ENCODE measurements at regions not wholly inside any gene's neighbourhood (a gene's known extent, or its start where the extent isn't known, plus 50 kb on each side); places are given as distances from the start of the nearest gene placed in this dataset.

DNA sequence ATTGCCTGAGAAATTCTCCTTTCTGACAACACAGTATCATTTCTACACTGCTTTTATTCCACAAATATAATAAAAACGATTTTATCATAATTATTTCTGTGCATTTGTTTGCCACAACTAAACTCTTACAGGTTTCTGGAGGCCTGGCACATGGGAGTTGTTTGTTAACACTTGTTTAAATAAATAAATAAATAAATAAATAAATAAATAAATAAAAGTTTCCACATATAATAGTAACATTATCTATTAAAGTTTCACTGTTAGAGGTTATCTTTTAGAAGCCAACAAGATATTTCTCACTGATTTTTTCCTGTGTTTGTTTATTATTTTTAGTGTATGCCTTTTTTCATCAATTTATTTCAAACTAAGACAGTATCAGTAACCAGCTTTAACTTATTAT, 323.3 kb downstream of the FOXG1 start:
- no peaks in the 10 kb centered on the region for H3K4me1 Mint-ChIP-seq
- no peak overlapping the region for H3K4me3 Mint-ChIP-seq
- no peaks in the 10 kb centered on the region for H3K36me3 Mint-ChIP-seq (ENCODE audit: low read depth)
- ATAC-seq (replicated peaks), result no peak
- no peaks in the 10 kb centered on the region for H3K27me3 Mint-ChIP-seq
- H3K9me3 Mint-ChIP-seq, result peaks cover 19% of the 10 kb centered on the region
- no peak overlapping the region for H3K27ac Mint-ChIP-seq

DNA sequence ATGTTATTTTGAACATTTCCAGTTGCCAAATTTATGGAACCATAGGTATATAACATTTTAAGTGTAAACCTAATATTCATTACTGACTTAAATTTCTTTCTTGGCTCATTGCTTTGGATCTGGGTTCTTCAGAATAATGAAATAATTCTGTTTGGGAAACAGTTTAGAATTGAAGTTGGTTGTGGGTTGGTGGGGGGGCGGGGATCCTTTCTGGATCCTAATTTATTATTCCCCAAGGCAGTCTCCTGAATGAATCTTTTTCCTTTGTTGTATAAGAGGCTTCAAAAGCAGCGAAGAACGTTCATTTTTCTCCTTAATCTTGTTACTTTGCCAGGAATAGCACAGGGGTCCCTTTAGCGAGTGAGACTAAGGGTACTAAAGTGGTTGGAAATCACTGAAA, 325.5 kb downstream of the FOXG1 start:
- Mint-ChIP-seq H3K4me3 (no peak overlapping the region), H3K27me3 (no peaks in the 10 kb centered on the region), H3K9me3 (peaks cover 27% of the 10 kb centered on the region), H3K4me1 (no peaks in the 10 kb centered on the region), H3K36me3 (ENCODE audit: low read depth) (no peaks in the 10 kb centered on the region), H3K27ac (no peak overlapping the region)
- no peak for ATAC-seq (replicated peaks)

DNA sequence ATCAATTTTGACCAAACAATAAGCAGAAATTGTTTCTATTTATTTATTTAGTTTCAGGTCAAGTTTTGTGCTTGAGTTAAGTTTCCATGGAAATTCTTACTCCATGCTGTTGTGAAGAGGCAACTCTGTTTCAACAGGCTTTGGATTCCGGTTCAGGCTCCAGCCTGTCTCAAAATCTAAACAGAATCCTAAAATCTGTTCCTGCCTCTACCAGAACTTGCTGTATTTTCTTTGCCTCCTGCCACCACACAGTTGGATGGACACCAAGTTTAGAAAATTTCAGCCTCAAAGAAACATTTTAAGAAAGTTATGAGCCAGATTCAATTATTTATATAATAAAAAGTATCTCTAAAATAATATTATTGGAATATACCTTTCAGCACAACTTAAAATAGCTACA, 330.9 kb downstream of the FOXG1 start:
- ATAC-seq (replicated peaks), result no peak
- H3K4me1 Mint-ChIP-seq, result no peaks in the 10 kb centered on the region
- H3K9me3 Mint-ChIP-seq, result peaks cover 28% of the 10 kb centered on the region
- no peak overlapping the region for H3K27ac Mint-ChIP-seq
- H3K36me3 Mint-ChIP-seq (ENCODE audit: low read depth), result no peaks in the 10 kb centered on the region
- H3K27me3 Mint-ChIP-seq, result no peaks in the 10 kb centered on the region
- H3K4me3 Mint-ChIP-seq, result no peak overlapping the region

DNA sequence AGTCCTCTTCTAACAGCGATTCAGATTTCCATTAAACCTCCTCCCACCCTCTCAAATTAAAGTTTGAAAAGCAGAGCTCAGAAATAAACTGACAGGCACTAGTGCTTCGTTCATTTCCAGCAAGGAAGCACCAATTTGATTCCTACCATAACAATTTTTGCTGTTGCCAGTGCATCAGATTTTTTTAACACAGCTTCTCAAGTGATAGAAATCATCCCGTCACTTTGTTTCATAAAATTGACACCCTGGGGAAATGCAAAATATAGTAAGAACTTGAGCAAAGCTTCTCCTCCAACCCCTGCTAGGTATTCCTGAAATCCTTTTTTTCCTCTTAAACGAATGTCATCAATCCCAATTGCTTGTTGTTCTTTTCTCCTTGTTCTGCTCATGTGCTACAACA, 332.1 kb downstream of the FOXG1 start:
- no peak overlapping the region for H3K4me3 Mint-ChIP-seq
- no peak for ATAC-seq (replicated peaks)
- H3K27me3 Mint-ChIP-seq, result no peaks in the 10 kb centered on the region
- no peaks in the 10 kb centered on the region for H3K36me3 Mint-ChIP-seq (ENCODE audit: low read depth)
- H3K9me3 Mint-ChIP-seq, result peaks cover 28% of the 10 kb centered on the region
- H3K4me1 Mint-ChIP-seq, result no peaks in the 10 kb centered on the region
- H3K27ac Mint-ChIP-seq, result no peak overlapping the region

DNA sequence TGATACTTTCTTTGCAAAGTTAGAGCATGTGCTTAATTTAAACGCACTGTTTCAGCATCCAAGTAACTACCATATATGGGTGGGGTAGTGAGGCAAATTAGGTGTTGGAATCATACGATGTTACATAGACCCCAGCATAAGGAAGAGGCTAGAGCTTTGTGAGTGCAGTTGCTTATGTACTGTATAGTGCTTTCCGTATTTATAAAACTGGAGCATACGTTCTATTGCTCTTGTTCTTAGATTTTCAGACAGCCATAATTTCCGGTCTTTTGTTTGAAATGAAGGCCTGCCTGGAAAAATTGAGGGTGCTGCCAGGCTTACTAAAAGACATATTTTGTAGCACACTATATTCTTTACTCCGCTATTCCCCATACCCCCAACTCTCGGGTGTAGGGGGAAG, 335.7 kb downstream of the FOXG1 start:
- no peak for ATAC-seq (replicated peaks)
- Mint-ChIP-seq H3K9me3 (peaks cover 25% of the 10 kb centered on the region), H3K4me3 (no peak overlapping the region), H3K36me3 (ENCODE audit: low read depth) (no peaks in the 10 kb centered on the region), H3K27me3 (no peaks in the 10 kb centered on the region), H3K27ac (no peak overlapping the region), H3K4me1 (no peaks in the 10 kb centered on the region)

DNA sequence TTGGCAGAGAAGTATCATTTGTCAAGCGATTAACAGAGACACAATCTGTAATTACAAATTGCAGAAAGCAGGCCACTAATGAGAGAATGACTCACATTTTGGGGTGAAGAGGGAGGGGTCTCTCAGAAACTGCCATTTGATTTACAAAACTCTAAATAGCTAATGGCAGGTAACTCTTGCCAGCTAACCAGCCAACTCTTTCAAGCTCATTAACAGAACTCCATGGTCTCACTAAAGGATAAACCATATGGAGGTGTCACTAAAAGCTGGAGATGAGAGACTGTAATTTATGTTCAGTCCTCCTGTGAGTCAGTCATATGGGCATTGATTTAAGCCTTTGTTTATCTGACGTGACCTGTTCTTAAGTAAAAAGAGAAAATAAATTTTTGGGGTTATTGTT, 336.4 kb downstream of the FOXG1 start:
- no peak overlapping the region for H3K4me3 Mint-ChIP-seq
- H3K27me3 Mint-ChIP-seq, result no peaks in the 10 kb centered on the region
- no peaks in the 10 kb centered on the region for H3K36me3 Mint-ChIP-seq (ENCODE audit: low read depth)
- H3K4me1 Mint-ChIP-seq, result no peaks in the 10 kb centered on the region
- no peak overlapping the region for H3K27ac Mint-ChIP-seq
- ATAC-seq (replicated peaks), result no peak
- H3K9me3 Mint-ChIP-seq, result peaks cover 25% of the 10 kb centered on the region

DNA sequence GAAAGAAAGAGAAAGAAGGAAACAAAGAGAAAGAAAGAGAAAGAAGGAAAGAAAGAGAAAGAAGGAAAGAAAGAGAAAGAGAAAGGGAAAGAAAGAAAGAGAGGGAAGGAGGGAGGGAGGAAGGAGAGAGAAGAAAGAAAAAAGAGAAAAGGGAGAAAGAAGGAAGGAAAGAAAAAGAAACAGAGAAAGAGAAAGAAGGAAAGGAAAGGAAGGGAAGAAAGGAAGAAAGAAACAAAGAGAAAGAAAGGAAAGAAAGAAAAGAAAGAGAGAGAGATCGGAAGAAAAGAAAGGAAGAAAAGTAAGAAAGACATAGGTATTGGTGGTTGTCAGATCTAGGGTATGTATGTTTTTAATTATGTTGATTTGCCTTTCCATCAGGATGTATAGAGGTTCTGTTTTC, 342.3 kb downstream of the FOXG1 start:
- no peaks in the 10 kb centered on the region for H3K36me3 Mint-ChIP-seq (ENCODE audit: low read depth)
- H3K4me1 Mint-ChIP-seq, result no peaks in the 10 kb centered on the region
- peaks cover 25% of the 10 kb centered on the region for H3K9me3 Mint-ChIP-seq
- no peak for ATAC-seq (replicated peaks)
- no peak overlapping the region for H3K27ac Mint-ChIP-seq
- H3K4me3 Mint-ChIP-seq, result no peak overlapping the region
- no peaks in the 10 kb centered on the region for H3K27me3 Mint-ChIP-seq

DNA sequence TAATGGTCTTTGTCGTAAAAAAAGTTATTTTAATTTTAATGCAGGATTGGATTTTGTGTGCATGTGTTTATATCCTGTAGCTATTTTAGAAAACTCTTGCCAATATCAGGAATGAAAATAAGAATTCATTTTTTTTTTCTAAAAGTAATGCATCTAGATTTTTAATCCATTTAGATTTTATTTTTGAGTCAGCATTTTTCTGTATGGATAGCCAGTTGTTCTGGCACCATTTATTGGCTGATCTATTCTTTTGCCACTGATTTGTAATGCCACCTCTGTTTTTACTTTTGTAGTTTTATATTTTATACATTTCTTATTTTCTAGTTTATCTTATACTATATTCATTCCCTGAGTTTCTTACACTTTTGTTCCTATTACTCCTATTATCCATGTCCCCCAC, 343.0 kb downstream of the FOXG1 start:
- ATAC-seq (replicated peaks), result no peak
- H3K9me3 Mint-ChIP-seq, result peaks cover 25% of the 10 kb centered on the region
- no peak overlapping the region for H3K27ac Mint-ChIP-seq
- no peaks in the 10 kb centered on the region for H3K4me1 Mint-ChIP-seq
- H3K27me3 Mint-ChIP-seq, result no peaks in the 10 kb centered on the region
- H3K36me3 Mint-ChIP-seq (ENCODE audit: low read depth), result no peaks in the 10 kb centered on the region
- no peak overlapping the region for H3K4me3 Mint-ChIP-seq

DNA sequence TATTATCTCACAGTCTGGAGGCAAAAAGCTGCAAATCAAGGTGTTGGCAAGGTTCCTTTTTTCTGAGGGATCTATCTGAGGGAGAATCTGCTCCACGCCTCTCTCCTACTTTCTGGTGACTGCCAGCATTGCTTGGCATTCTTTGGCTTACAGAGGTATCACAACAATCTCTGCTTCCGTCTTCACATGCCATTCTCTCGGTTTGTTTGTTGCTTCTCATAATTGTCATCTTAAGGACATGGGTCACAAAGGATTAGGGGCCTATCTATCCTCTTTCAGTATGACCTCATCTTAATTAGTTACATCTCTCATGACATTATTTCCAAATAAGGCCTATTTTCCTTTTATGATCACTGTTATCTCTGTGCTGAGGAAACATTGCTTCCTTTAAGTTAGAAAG, 345.0 kb downstream of the FOXG1 start:
- no peaks in the 10 kb centered on the region for H3K27me3 Mint-ChIP-seq
- H3K4me1 Mint-ChIP-seq, result no peaks in the 10 kb centered on the region
- H3K4me3 Mint-ChIP-seq, result no peak overlapping the region
- H3K36me3 Mint-ChIP-seq (ENCODE audit: low read depth), result no peaks in the 10 kb centered on the region
- ATAC-seq (replicated peaks), result no peak
- H3K9me3 Mint-ChIP-seq, result peaks cover 18% of the 10 kb centered on the region
- H3K27ac Mint-ChIP-seq, result no peak overlapping the region

DNA sequence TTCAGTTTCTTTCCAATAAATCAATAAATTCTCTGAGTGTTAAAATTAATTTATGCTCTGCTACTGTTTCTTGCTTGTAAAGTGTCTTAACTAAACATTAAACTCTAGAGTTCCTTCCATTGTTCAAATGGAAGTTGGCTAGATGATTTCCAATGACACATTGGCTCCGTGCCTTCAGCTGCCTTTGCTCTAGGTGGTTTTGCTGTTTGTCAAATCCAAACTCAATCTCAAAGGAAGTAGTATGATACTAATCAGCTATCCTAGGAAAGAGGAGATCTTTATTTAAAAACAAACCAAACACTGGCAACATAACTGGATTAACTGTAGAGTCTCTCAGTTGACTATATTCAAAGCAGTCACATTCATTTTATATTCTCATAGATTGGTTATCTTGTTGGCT, 356.4 kb downstream of the FOXG1 start:
- Mint-ChIP-seq H3K4me3 (no peak overlapping the region), H3K27me3 (no peaks in the 10 kb centered on the region), H3K4me1 (no peaks in the 10 kb centered on the region), H3K9me3 (peaks cover 21% of the 10 kb centered on the region), H3K36me3 (ENCODE audit: low read depth) (no peaks in the 10 kb centered on the region), H3K27ac (no peak overlapping the region)
- ATAC-seq (replicated peaks), result no peak

DNA sequence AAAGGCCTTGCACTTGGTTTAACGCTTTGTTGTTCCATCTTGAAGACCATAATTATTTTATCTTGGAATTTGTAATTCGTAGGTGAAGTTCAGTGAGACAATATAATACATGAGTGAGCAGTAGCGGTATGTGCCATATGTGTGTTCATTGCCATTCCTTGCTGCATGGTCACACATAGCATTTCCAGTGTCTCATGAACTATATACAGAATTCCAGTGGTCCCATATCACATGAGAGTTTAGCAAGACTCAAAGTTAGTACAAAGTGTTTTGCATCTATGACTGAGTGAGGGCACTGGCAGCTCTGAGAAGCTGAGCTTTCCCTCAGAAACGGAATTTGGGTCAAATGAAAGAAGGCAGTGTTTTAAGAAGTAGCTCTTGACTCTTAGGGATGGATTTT, 359.8 kb downstream of the FOXG1 start:
- Mint-ChIP-seq H3K36me3 (ENCODE audit: low read depth) (no peaks in the 10 kb centered on the region), H3K27me3 (no peaks in the 10 kb centered on the region), H3K4me1 (no peaks in the 10 kb centered on the region)

DNA sequence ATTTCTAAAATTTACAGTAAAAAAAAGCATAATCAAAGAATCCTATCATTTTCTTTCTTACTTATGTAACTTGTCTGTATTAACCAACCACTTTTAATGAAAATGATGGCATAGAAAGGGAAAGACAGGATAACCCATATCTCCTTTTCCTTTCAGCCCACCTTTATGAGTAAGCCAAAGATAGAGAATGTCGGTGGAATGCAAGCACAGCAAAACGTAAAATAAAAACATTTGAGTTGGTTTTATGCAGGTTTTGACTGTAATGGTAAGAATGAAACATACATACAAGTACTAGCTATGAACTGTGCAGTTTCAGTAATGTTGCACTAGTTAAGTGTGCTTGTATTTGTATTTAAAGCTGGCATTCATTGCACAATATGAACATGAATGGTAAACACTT, 360.3 kb downstream of the FOXG1 start:
- H3K27me3 Mint-ChIP-seq, result no peaks in the 10 kb centered on the region
- H3K4me3 Mint-ChIP-seq, result no peak overlapping the region
- peaks cover 25% of the 10 kb centered on the region for H3K9me3 Mint-ChIP-seq
- H3K36me3 Mint-ChIP-seq (ENCODE audit: low read depth), result no peaks in the 10 kb centered on the region
- H3K27ac Mint-ChIP-seq, result no peak overlapping the region
- no peaks in the 10 kb centered on the region for H3K4me1 Mint-ChIP-seq
- ATAC-seq (replicated peaks), result no peak

More for the DNA sequence above, 359.8 kb downstream of the FOXG1 start:
- Mint-ChIP-seq H3K9me3 (peaks cover 25% of the 10 kb centered on the region), H3K4me3 (no peak overlapping the region), H3K27ac (no peak overlapping the region)
- no peak for ATAC-seq (replicated peaks)

DNA sequence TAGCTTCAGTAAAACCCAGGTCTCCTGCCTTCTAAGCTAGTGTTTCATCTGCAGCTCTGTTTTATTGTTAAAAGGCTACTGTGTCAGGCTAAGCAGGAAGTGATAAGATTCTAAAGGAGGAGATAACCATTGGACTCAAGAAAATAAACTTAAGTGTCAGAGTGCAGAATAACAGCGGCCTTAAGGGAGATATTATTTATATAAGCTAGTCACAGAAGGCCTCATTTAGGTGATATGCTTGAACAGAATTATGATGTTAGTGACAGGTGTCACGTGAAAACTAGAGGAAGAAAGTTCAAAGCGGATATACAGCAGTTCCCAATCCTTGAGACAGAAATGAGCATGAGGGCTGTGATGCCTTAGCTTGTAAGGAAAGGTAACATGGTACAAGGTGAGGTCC, 373.4 kb downstream of the FOXG1 start:
- Mint-ChIP-seq H3K4me1 (no peaks in the 10 kb centered on the region), H3K36me3 (ENCODE audit: low read depth) (no peaks in the 10 kb centered on the region), H3K9me3 (peaks cover 11% of the 10 kb centered on the region), H3K27ac (no peak overlapping the region), H3K4me3 (no peak overlapping the region), H3K27me3 (no peaks in the 10 kb centered on the region)
- ATAC-seq (replicated peaks), result no peak

DNA sequence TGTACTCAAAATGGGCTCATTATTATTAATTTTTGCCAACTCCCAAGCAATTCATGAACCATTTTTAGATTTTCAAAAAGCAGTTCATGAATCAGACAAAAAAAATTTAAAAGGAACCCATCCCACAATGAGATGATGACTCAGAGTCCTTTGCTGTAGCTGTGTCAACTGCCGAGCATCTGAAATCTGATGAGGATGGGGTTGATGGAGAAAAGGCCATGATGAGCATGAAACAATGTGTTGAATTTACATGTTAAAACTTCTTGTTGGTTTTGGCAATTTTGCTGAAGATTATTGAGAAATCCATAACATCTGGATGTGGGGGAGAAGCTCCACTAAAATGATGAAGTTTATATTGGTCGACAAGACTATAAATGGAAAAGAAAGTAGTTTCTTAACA, 378.0 kb downstream of the FOXG1 start:
- H3K4me3 Mint-ChIP-seq, result no peak overlapping the region
- peaks cover 10% of the 10 kb centered on the region for H3K9me3 Mint-ChIP-seq

DNA sequence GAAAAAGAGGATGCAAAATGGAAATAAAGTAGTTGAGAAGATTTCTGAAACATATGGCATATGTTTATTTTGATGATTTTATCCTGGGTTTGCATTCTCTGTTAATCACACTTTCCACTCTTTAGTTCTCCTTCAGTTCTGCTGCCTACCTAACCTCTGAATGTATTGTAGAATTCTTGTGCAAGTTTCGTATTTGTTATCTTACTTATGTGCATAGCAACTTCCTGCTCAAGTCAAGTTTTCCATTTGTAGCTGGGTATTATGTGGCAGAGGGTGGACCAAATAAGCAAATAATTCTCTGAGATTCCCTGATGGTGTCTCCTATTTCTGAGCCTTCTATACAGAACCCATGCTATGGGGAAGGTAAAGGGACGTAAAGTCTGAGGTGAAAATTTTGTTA, 381.6 kb downstream of the FOXG1 start:
- Mint-ChIP-seq H3K4me1 (no peaks in the 10 kb centered on the region), H3K36me3 (ENCODE audit: low read depth) (no peaks in the 10 kb centered on the region), H3K4me3 (no peak overlapping the region), H3K9me3 (peaks cover 19% of the 10 kb centered on the region), H3K27ac (no peak overlapping the region), H3K27me3 (no peaks in the 10 kb centered on the region)
- ATAC-seq (replicated peaks), result no peak

More for the DNA sequence above, 378.0 kb downstream of the FOXG1 start:
- ATAC-seq (replicated peaks), result no peak
- Mint-ChIP-seq H3K4me1 (no peaks in the 10 kb centered on the region), H3K27ac (no peak overlapping the region), H3K27me3 (no peaks in the 10 kb centered on the region), H3K36me3 (ENCODE audit: low read depth) (no peaks in the 10 kb centered on the region)

DNA sequence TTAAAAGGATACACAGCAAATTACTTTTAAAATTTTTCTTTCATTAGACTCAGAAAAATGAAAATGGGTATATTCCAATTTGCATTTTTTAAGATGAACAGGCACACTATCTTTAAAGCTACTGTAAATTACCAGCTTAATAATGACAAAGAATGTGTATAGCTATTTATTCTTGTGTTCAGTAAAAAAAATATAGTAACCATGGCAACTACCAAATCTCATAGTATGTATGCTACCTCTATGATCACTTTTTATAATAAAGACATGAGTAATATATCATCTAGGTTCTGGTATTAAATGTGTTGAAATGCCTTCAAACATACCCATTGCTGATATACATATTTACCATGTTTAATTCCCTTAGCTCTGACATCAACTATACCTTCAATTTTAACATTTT, 383.2 kb downstream of the FOXG1 start:
- H3K4me3 Mint-ChIP-seq, result no peak overlapping the region
- H3K4me1 Mint-ChIP-seq, result no peaks in the 10 kb centered on the region
- H3K27ac Mint-ChIP-seq, result no peak overlapping the region
- peaks cover 19% of the 10 kb centered on the region for H3K9me3 Mint-ChIP-seq
- no peaks in the 10 kb centered on the region for H3K27me3 Mint-ChIP-seq
- no peaks in the 10 kb centered on the region for H3K36me3 Mint-ChIP-seq (ENCODE audit: low read depth)
- no peak for ATAC-seq (replicated peaks)
